ENCODE measurements at regions not wholly inside any gene's neighbourhood (a gene's known extent, or its start where the extent isn't known, plus 50 kb on each side); places are given as distances from the start of the nearest gene placed in this dataset.

GRCh38 chr4:57985161-57985560, 875.0 kb upstream of the IGFBP7 start:
- DNase-seq: no peak
- no peak overlapping the region for H3K4me3 ChIP-seq
- in situ Hi-C loops (cut with MboI; ENCODE audit: low pct_ligation_motif_present in 1 of 4, low pct_unique_long_range_greater_than_20kb in 1 of 4, low sequenced_read_pairs in 3 of 4): no loop called here
- no peaks in the 10 kb centered on the region for H3K36me3 ChIP-seq
- H3K27ac ChIP-seq: no peak overlapping the region
- TF ChIP-seq POLR2A (IDR thresholded peaks at IDR 0.05) (no peak), CTCF (IDR thresholded peaks at IDR 0.05) (no peak)
- H3K9me3 ChIP-seq: no peaks in the 10 kb centered on the region
- intact Hi-C loops (cut with DNase I; ENCODE audit: low total_unique reads): no loop called here
- H3K27me3 ChIP-seq: no peaks in the 10 kb centered on the region
- no peaks in the 10 kb centered on the region for H3K4me1 ChIP-seq

- TF ChIP-seq POLR2A (IDR thresholded peaks at IDR 0.05): no peak
- TF ChIP-seq EP300 (IDR thresholded peaks at IDR 0.05; ENCODE audit: low read depth): no peak
- H3K4me3 ChIP-seq: no peak overlapping the region
- intact Hi-C loops (cut with DNase I; ENCODE audit: low total_unique reads): no loop called here
- in situ Hi-C loops (cut with MboI; ENCODE audit: low pct_ligation_motif_present in 1 of 4, low pct_unique_long_range_greater_than_20kb in 1 of 4, low sequenced_read_pairs in 3 of 4): no loop called here
- H3K9me3 ChIP-seq: no peaks in the 10 kb centered on the region
- no peaks in the 10 kb centered on the region for H3K36me3 ChIP-seq
- no peak for DNase-seq
- H3K27me3 ChIP-seq: peaks cover 6% of the 10 kb centered on the region
- no peaks in the 10 kb centered on the region for H3K4me1 ChIP-seq
- WGBS, 2 donors (ENCODE audit: low coverage in 1 of 2): 73 to 82% methylated on average over 5 of the region's 5 CpGs
- H3K27ac ChIP-seq: no peak overlapping the region
Measured at GRCh38 chr4:57981123-57981522, 870.9 kb upstream of the IGFBP7 start.

- in situ Hi-C loops (cut with MboI; ENCODE audit: low pct_ligation_motif_present in 1 of 4, low pct_unique_long_range_greater_than_20kb in 1 of 4, low sequenced_read_pairs in 3 of 4): no loop called here
- H3K36me3 ChIP-seq: no peaks in the 10 kb centered on the region
- H3K4me1 ChIP-seq: no peaks in the 10 kb centered on the region
- H3K27me3 ChIP-seq: peaks cover 6% of the 10 kb centered on the region
- WGBS, 2 donors (ENCODE audit: low coverage in 1 of 2): 79% methylated on average over 2 to 4 of the region's 4 CpGs
- no peak for DNase-seq
- no peaks in the 10 kb centered on the region for H3K9me3 ChIP-seq
- H3K4me3 ChIP-seq: no peak overlapping the region
- no peak overlapping the region for H3K27ac ChIP-seq
- TF ChIP-seq POLR2A (IDR thresholded peaks at IDR 0.05) (no peak), CTCF (IDR thresholded peaks at IDR 0.05) (no peak), EP300 (IDR thresholded peaks at IDR 0.05; ENCODE audit: low read depth) (no peak), POLR2AphosphoS5 (IDR thresholded peaks at IDR 0.05) (no peak)
- intact Hi-C loops (cut with DNase I; ENCODE audit: low total_unique reads): no loop called here
Measured at GRCh38 chr4:57974821-57975220, 864.6 kb upstream of the IGFBP7 start.

GRCh38 chr4:57973819-57974218, 863.6 kb upstream of the IGFBP7 start:
- H3K27me3 ChIP-seq: no peaks in the 10 kb centered on the region
- WGBS, 2 donors (ENCODE audit: low coverage in 1 of 2): 50 to 53% methylated on average over 1 of the region's 1 CpG
- H3K36me3 ChIP-seq: no peaks in the 10 kb centered on the region
- H3K4me1 ChIP-seq: no peaks in the 10 kb centered on the region
- intact Hi-C loops (cut with DNase I; ENCODE audit: low total_unique reads): no loop called here
- H3K9me3 ChIP-seq: no peaks in the 10 kb centered on the region
- in situ Hi-C loops (cut with MboI; ENCODE audit: low pct_ligation_motif_present in 1 of 4, low pct_unique_long_range_greater_than_20kb in 1 of 4, low sequenced_read_pairs in 3 of 4): no loop called here
- H3K27ac ChIP-seq: no peak overlapping the region
- TF ChIP-seq POLR2AphosphoS5 (IDR thresholded peaks at IDR 0.05): no peak
- no peak for TF ChIP-seq CTCF (IDR thresholded peaks at IDR 0.05)
- no peak for TF ChIP-seq POLR2A (IDR thresholded peaks at IDR 0.05)
- no peak for DNase-seq
- H3K4me3 ChIP-seq: no peak overlapping the region

GRCh38 chr4:57971261-57971660, 861.1 kb upstream of the IGFBP7 start:
- Histone ChIP-seq H3K4me3 (no peak overlapping the region), H3K36me3 (no peaks in the 10 kb centered on the region), H3K9me3 (no peaks in the 10 kb centered on the region), H3K27me3 (no peaks in the 10 kb centered on the region), H3K27ac (no peak overlapping the region), H3K4me1 (no peaks in the 10 kb centered on the region)
- intact Hi-C loops (cut with DNase I; ENCODE audit: low total_unique reads) (no loop called here), in situ Hi-C loops (cut with MboI; ENCODE audit: low pct_ligation_motif_present in 1 of 4, low pct_unique_long_range_greater_than_20kb in 1 of 4, low sequenced_read_pairs in 3 of 4) (no loop called here)
- DNase-seq: no peak
- TF ChIP-seq CTCF (IDR thresholded peaks at IDR 0.05) (no peak), EP300 (IDR thresholded peaks at IDR 0.05; ENCODE audit: low read depth) (no peak), POLR2A (IDR thresholded peaks at IDR 0.05) (no peak), POLR2AphosphoS5 (IDR thresholded peaks at IDR 0.05) (no peak)

Data from transverse colon (tissue), 4 donors.